H1 (cell line): ENCODE measurements at regions not wholly inside any gene's neighbourhood (a gene's known extent, or its start where the extent isn't known, plus 50 kb on each side); places are given as distances from the start of the nearest gene placed in this dataset.

Source experiments
- CBX8 ChIP-seq: fragments of 300-800, 300-1000 bp; sonication (generic); IDR thresholded peaks from 2 replicates; pipeline ENCODE4 v1.7.1; 2016; ENCODE audit warnings: low read depth, low read length, borderline replicate concordance
- GTF2F1 ChIP-seq: IDR thresholded peaks from 2 replicates; pipeline ENCODE4 v1.6.1; 2012; ENCODE audit warnings: low read depth, low read length, improper control_type of control experiment, borderline replicate concordance
- JUND ChIP-seq: IDR thresholded peaks from 2 replicates; pipeline ENCODE4 v1.6.1; 2011; ENCODE audit warnings: mild to moderate bottlenecking, improper control_type of control experiment, low read length
- SIN3A ChIP-seq, 2 experiments: IDR thresholded peaks in 1 of 2; conservative IDR thresholded peaks in 1 of 2; 2 replicates each; pipeline ENCODE4 v1.6.1; 2011 to 2012; ENCODE audit warnings: low read length in 2 of 2, improper control_type of control experiment in 1 of 2, low read depth in 1 of 2, mild to moderate bottlenecking in 1 of 2

DNA sequence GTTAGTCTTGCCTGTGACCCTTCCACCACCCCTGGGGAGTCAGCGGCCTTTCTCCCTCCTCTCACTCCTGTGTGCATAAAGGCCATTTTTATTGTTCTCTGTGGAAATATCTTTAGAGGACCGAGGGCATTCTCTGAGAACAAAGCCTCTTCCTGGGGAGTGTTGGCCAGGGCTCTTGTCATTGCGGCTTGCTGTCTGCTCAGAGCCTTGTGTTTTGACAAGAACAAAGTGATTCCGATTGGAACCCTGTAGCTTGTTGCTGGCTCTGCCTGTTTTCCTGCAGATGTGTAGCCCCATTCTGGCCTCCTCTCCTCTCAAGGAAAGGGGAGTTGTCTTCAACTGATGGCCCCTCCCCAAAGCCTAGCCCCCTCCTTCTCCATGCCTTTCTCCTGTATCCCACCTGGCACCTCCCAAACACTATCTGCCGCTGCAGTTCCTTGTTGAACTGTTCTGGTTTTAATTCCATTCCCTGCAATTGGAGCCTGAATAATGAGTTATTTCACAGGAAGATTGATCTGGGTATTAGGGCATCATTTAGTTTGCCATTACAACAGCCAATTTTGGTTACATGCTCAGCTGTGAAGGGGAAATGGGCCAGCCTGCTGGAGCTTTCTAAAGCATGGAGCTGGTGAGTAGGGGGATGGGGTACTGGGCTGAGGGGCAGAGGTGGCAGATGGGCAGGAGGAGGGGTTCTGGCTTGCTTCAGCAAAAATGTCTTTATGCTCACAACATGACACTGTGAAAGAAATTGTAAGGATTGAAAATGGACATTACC is 252.5 kb downstream of the LRFN2 start (continued):
- no peak for TF ChIP-seq CBX8
- no peak for TF ChIP-seq GTF2F1
- no peak for TF ChIP-seq JUND
- 0 out of 4 replicates have a peak, but pooled peaks of 1 of the 2 experiments have one; percentile 35 for TF ChIP-seq SIN3A (conservative IDR thresholded peaks at IDR 0.05 in 1 of 2, IDR thresholded peaks at IDR 0.05 in 1 of 2; ENCODE audit: low read depth in 1 of 2, low read length in 2 of 2)
- TF ChIP-seq, all 59 proteins: peak for 2
